ENCODE measurements at regions not wholly inside any gene's neighbourhood (a gene's known extent, or its start where the extent isn't known, plus 50 kb on each side); places are given as distances from the start of the nearest gene placed in this dataset.

GRCh38 chr11:13101644-13102512, 92.8 kb downstream of the RASSF10 start:
- no TSS peak for BruUV-seq (replicated peaks)
- intact Hi-C loops (cut with micrococcal nuclease; ENCODE audit: unreplicated experiment) = no loop called here
- Mint-ChIP-seq H3K9me3 (ENCODE audit: low read depth, unreplicated experiment) (peaks cover 2% of the 10 kb centered on the region), H3K4me3 (ENCODE audit: low read depth, unreplicated experiment) (no peak overlapping the region), H3K36me3 (ENCODE audit: insufficient read depth, unreplicated experiment) (no peaks in the 10 kb centered on the region), H3K27me3 (ENCODE audit: unreplicated experiment) (no peaks in the 10 kb centered on the region), H3K27ac (ENCODE audit: unreplicated experiment) (no peak overlapping the region), H3K4me1 (ENCODE audit: low read depth, unreplicated experiment) (peaks cover 59% of the 10 kb centered on the region)
- CTCF ChIA-PET = no interaction called here
- DNase-seq = no peak
- no peak for TF ChIP-seq CTCF (IDR thresholded peaks at IDR 0.05; ENCODE audit: unreplicated experiment)

- H3K4me1 Mint-ChIP-seq (ENCODE audit: low read depth, unreplicated experiment) = peaks cover 64% of the 10 kb centered on the region
- CTCF ChIA-PET = no interaction called here
- no peaks in the 10 kb centered on the region for H3K27me3 Mint-ChIP-seq (ENCODE audit: unreplicated experiment)
- H3K27ac Mint-ChIP-seq (ENCODE audit: unreplicated experiment) = no peak overlapping the region
- intact Hi-C loops (cut with micrococcal nuclease; ENCODE audit: unreplicated experiment) = no loop called here
- no peak for DNase-seq
- no TSS peak for BruUV-seq (replicated peaks)
- no peak overlapping the region for H3K4me3 Mint-ChIP-seq (ENCODE audit: low read depth, unreplicated experiment)
- no peaks in the 10 kb centered on the region for H3K36me3 Mint-ChIP-seq (ENCODE audit: insufficient read depth, unreplicated experiment)
- no peak for TF ChIP-seq CTCF (IDR thresholded peaks at IDR 0.05; ENCODE audit: unreplicated experiment)
- H3K9me3 Mint-ChIP-seq (ENCODE audit: low read depth, unreplicated experiment) = peaks cover 2% of the 10 kb centered on the region
These were observed 93.4 kb downstream of the RASSF10 start for GRCh38 chr11:13102513-13102840.

GRCh38 chr11:13102865-13103539, 93.9 kb downstream of the RASSF10 start:
- no peaks in the 10 kb centered on the region for H3K27me3 Mint-ChIP-seq (ENCODE audit: unreplicated experiment)
- intact Hi-C loops (cut with micrococcal nuclease; ENCODE audit: unreplicated experiment) = no loop called here
- BruUV-seq (replicated peaks) = no TSS peak
- H3K4me1 Mint-ChIP-seq (ENCODE audit: low read depth, unreplicated experiment) = peaks cover 64% of the 10 kb centered on the region
- CTCF ChIA-PET = no interaction called here
- peaks cover 5% of the 10 kb centered on the region for H3K9me3 Mint-ChIP-seq (ENCODE audit: low read depth, unreplicated experiment)
- H3K36me3 Mint-ChIP-seq (ENCODE audit: insufficient read depth, unreplicated experiment) = no peaks in the 10 kb centered on the region
- no peak overlapping the region for H3K27ac Mint-ChIP-seq (ENCODE audit: unreplicated experiment)
- DNase-seq = no peak
- TF ChIP-seq CTCF (IDR thresholded peaks at IDR 0.05; ENCODE audit: unreplicated experiment) = no peak
- no peak overlapping the region for H3K4me3 Mint-ChIP-seq (ENCODE audit: low read depth, unreplicated experiment)

- H3K27ac Mint-ChIP-seq (ENCODE audit: unreplicated experiment) = no peak overlapping the region
- CTCF ChIA-PET = no interaction called here
- H3K9me3 Mint-ChIP-seq (ENCODE audit: low read depth, unreplicated experiment) = peaks cover 11% of the 10 kb centered on the region
- TF ChIP-seq CTCF (IDR thresholded peaks at IDR 0.05; ENCODE audit: unreplicated experiment) = no peak
- H3K27me3 Mint-ChIP-seq (ENCODE audit: unreplicated experiment) = no peaks in the 10 kb centered on the region
- intact Hi-C loops (cut with micrococcal nuclease; ENCODE audit: unreplicated experiment) = no loop called here
- no TSS peak for BruUV-seq (replicated peaks)
- peaks cover 64% of the 10 kb centered on the region for H3K4me1 Mint-ChIP-seq (ENCODE audit: low read depth, unreplicated experiment)
- DNase-seq = no peak
- no peak overlapping the region for H3K4me3 Mint-ChIP-seq (ENCODE audit: low read depth, unreplicated experiment)
- no peaks in the 10 kb centered on the region for H3K36me3 Mint-ChIP-seq (ENCODE audit: insufficient read depth, unreplicated experiment)
These were observed 94.9 kb downstream of the RASSF10 start for GRCh38 chr11:13103962-13104554.
